ENCODE measurements at regions not wholly inside any gene's neighbourhood (a gene's known extent, or its start where the extent isn't known, plus 50 kb on each side); places are given as distances from the start of the nearest gene placed in this dataset.
"Not testable (repeated sequence)": the region's sequence is repeated elsewhere in the genome, so short reads cannot be mapped to it uniquely, and the experiment has no call there.

GRCh38 chr6:109912952-109913351 lies 65.2 kb upstream of the GPR6 start:
- DNase-seq, result no peak
- intact Hi-C loops (cut with DNase I), result no loop called here

- DNase-seq; intact Hi-C loops (cut with DNase I): not testable (repeated sequence)
Measured at GRCh38 chr6:109915748-109916147, 62.4 kb upstream of the GPR6 start.

GRCh38 chr6:109916759-109917158 lies 61.4 kb upstream of the GPR6 start:
- intact Hi-C loops (cut with DNase I), result no loop called here
- DNase-seq, result no peak

- intact Hi-C loops (cut with DNase I), result no loop called here
- DNase-seq, result no peak
Measured at GRCh38 chr6:109918227-109918626, 59.9 kb upstream of the GPR6 start.

GRCh38 chr6:109920911-109921310 lies 57.2 kb upstream of the GPR6 start:
- DNase-seq, result no peak
- intact Hi-C loops (cut with DNase I), result no loop called here

- intact Hi-C loops (cut with DNase I), result no loop called here
- DNase-seq, result no peak
Measured at GRCh38 chr6:109922851-109923250, 55.3 kb upstream of the GPR6 start.

- intact Hi-C loops (cut with DNase I), result no loop called here
- DNase-seq, result no peak
Measured at GRCh38 chr6:109925075-109925474, 53.0 kb upstream of the GPR6 start.

GRCh38 chr6:109927052-109927451 lies 51.1 kb upstream of the GPR6 start:
- intact Hi-C loops (cut with DNase I), result no loop called here

More at GRCh38 chr6:109927052-109927451, 51.1 kb upstream of the GPR6 start:
- no peak for DNase-seq
